ENCODE measurements at regions not wholly inside any gene's neighbourhood (a gene's known extent, or its start where the extent isn't known, plus 50 kb on each side); places are given as distances from the start of the nearest gene placed in this dataset.
"Not testable (repeated sequence)": the region's sequence is repeated elsewhere in the genome, so short reads cannot be mapped to it uniquely, and the experiment has no call there.

- no peak for DNase-seq
Observed at GRCh38 chr1:187641015-187641414, 812.3 kb downstream of the PLA2G4A start.

GRCh38 chr1:187641463-187641862 lies 812.7 kb downstream of the PLA2G4A start:
- no peak for DNase-seq

GRCh38 chr1:187641907-187642306 lies 813.2 kb downstream of the PLA2G4A start:
- DNase-seq, result no peak

GRCh38 chr1:187645651-187646050 lies 816.9 kb downstream of the PLA2G4A start:
- no peak for DNase-seq

GRCh38 chr1:187646536-187647107 lies 817.9 kb downstream of the PLA2G4A start:
- DNase-seq, result no peak

GRCh38 chr1:187648091-187648490 lies 819.3 kb downstream of the PLA2G4A start:
- DNase-seq, result no peak

- no peak for DNase-seq
Observed at GRCh38 chr1:187654635-187655034, 825.9 kb downstream of the PLA2G4A start.

DNA sequence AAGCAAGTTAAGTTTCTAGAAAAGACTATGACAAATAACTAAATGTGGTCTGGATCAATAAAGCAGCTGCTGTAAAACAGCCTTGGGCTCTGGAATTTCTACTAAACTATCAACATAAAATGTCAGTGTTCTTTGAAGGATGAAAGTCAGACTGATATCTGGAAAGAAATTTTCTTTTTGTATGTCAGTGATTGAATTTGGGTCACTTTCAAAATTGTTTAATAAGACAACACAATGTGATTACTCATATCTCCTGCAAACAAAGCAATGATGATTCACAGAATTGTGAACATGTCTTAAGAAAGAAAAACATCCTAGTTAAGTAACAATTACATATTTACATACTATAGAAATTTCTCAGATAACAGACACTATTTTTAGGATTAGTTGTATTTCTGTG lies 826.4 kb downstream of the PLA2G4A start:
- DNase-seq, result no peak

DNA sequence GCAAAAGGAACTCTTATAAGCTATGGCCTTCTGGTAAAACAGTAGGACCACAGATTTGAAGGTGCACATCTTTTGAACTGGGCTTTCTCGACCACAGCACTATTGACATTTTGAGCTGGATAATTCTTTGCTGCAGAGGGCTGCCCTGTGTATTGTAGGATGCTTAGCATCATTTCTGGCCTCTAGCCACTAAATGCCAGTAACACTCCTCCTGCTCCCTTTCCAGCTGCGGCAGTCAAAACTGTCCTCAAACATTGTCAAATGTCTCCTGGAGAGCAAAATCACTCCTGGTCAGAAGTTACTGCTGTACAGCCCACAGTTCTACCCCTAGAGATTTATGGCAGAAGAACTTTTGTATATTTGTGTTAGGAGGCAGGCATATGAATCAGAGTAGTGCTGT lies 836.7 kb downstream of the PLA2G4A start:
- peak in 1 of 3 experiments; percentile 12 for DNase-seq

- peak in 1 of 3 experiments; percentile 55 for DNase-seq
Observed at GRCh38 chr1:187680823-187681222, 852.1 kb downstream of the PLA2G4A start.

- no peak for DNase-seq
Observed at GRCh38 chr1:187682112-187682511, 853.4 kb downstream of the PLA2G4A start.

DNA sequence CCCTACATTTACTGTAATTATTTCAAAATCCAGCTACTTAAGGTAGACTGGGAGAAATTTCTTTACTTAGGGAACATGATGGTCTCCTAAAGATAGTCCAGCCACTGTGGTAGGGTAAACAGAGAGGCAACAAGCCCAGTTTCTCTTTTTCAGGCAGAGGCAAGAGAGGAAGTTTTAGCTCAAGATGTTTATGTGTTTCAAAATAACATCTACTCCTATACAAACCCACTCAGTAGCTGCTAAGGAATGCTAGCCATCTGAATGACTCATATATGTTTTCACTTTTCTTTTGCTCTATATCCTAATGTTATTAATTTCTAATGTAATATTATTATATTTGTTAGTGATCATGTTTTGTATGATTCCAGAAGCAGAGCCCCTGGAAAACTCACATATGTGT lies 856.6 kb downstream of the PLA2G4A start:
- DNase-seq, result no peak

- DNase-seq, result no peak
Observed at GRCh38 chr1:187689129-187689528, 860.4 kb downstream of the PLA2G4A start.

DNA sequence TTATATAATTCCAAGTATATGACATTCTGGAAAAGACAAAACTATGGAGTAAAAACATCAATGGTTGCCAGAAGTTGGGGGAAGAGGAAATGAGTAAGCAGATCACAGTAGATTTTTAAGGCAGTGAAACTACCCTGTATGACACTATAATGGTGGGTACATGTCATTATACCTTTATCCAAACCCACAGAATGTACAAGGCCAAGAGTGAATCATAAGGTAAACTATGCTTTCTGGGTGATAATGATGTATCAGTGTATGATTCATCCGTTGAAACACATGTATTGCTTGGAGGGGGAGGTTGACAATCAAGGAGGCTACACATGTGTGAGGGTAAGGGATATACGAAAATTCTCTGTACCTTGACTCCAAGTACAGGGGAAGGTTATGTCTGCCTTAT lies 862.7 kb downstream of the PLA2G4A start:
- no peak for DNase-seq

- peak in 1 of 3 experiments; percentile 34 for DNase-seq
Observed at GRCh38 chr1:187692799-187693198, 864.0 kb downstream of the PLA2G4A start.

- DNase-seq, result no peak
Observed at GRCh38 chr1:187696073-187696472, 867.3 kb downstream of the PLA2G4A start.

- not testable (repeated sequence) for DNase-seq
Observed at GRCh38 chr1:187703138-187704130, 874.7 kb downstream of the PLA2G4A start.

DNA sequence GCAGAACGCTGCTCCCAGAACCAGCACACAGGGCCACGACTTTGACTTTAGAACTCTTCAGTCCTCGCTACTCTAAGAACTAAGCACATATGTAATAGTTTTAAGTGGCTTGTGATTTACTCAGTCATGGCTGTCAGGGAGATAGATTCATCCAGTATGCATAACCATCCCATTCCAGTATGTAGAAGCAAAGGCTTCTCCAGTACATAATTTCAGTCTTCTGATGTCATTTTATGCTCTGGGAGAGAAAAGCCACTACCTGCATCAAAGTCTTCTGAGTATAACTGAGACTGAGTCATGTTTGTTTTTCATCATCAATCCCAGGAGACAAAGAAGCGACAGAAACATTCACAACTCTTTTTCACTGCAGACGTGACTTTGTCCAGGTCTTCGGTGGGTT lies 885.7 kb downstream of the PLA2G4A start:
- no peak for DNase-seq

DNA sequence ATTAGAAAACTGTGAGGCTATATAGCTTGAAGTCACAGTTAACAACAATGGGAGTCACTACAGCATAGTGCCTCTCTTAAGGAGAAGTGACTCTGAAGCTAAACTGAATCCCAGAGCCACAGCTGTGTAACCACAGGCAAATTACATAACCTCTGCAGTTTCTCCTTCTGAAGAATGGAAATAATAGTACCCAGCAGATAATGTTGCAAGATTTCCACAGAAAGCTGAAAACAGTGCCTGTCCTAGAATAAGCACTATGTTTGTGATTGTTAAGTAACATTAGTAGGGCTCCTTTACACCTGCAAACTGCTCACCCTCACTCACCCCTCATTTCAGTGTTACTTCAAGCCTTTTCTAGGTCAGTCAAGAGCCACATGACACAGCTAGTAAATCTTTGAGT lies 886.7 kb downstream of the PLA2G4A start:
- DNase-seq, result no peak

GRCh38 chr1:187716160-187716559 lies 887.4 kb downstream of the PLA2G4A start:
- DNase-seq, result no peak

- DNase-seq, result peak in 1 of 3 experiments; percentile 63
Observed at GRCh38 chr1:187718527-187718926, 889.8 kb downstream of the PLA2G4A start.

DNA sequence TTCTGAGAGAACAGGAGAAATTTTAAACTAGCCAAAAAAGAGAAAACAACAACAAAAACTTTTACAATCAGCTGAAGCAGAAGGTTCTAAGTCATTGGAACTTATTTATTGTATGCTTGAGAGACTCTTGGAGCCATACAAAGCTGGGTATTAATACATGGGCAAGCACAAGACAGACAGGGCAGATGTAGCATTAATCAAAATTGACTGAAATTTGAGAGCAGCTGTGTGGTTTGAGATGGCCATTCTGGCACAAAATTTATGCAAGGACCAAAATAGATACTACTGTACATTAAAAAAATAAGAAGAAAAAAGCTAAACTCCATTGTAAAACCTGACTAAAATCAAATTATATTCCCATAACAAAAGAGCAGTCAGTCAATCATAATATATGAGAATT lies 892.5 kb downstream of the PLA2G4A start:
- DNase-seq, result peak in 1 of 3 experiments; percentile 62

GRCh38 chr1:187725216-187725615 lies 896.5 kb downstream of the PLA2G4A start:
- no peak for DNase-seq

- no peak for DNase-seq
Observed at GRCh38 chr1:187733232-187733631, 904.5 kb downstream of the PLA2G4A start.
